ENCODE measurements at regions not wholly inside any gene's neighbourhood (a gene's known extent, or its start where the extent isn't known, plus 50 kb on each side); places are given as distances from the start of the nearest gene placed in this dataset.

DNA sequence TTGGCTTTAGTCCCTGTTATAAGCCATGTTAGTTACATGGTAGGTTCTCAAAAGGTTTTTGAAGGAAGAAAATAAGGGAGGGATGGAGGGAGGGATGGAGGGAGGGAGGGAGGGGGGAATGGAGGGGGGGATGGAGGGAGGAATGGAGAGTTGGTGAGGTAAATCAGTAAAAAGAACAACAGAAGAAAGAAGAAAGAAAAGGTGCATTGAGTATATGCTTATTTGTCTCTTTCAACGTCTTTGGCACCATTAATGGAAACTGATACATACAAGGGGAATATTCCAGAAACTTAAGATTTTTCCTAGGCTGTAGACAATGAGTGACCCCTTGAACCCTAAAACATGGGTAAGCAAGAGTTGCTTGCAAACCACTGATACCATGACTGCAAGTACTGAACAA, 1056.3 kb downstream of the CDH11 start:
- Histone ChIP-seq H3K4me3 (ENCODE audit: low read depth, low read length) (no peak overlapping the region), H3K27me3 (ENCODE audit: control insufficient read depth, insufficient read depth, low read length) (no peaks in the 10 kb centered on the region), H3K36me3 (ENCODE audit: control insufficient read depth, insufficient read depth, low read length) (no peaks in the 10 kb centered on the region)
- DNase-seq (ENCODE audit: low read depth) (no peak), FAIRE-seq (no peak)
- no peak for TF ChIP-seq CTCF (IDR thresholded peaks at IDR 0.05; ENCODE audit: insufficient read depth, low read length, severe bottlenecking)

DNA sequence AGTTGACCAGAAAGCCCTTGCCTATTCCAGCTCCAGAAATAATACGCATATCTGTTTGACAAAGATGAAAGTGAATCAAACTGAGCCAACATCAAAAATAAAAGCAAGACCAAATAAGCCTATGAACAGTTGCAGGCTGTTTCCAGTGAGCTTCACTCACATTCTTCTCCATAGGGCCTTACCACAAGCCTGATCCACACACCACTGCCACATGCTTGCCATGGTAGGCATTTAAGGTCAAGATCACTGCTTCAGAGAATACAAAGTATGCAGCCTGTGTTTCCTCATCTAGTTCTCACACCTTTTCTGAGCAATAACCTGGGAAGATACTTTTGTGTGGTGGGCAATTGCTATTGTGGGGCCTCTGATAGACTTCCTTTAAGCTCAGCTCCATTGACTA, 1060.2 kb downstream of the CDH11 start:
- Histone ChIP-seq H3K36me3 (ENCODE audit: control insufficient read depth, insufficient read depth, low read length) (no peaks in the 10 kb centered on the region), H3K27me3 (ENCODE audit: control insufficient read depth, insufficient read depth, low read length) (no peaks in the 10 kb centered on the region), H3K4me3 (ENCODE audit: low read depth, low read length) (no peak overlapping the region)
- DNase-seq (ENCODE audit: low read depth) (no peak), FAIRE-seq (no peak)
- no peak for TF ChIP-seq CTCF (IDR thresholded peaks at IDR 0.05; ENCODE audit: insufficient read depth, low read length, severe bottlenecking)

DNA sequence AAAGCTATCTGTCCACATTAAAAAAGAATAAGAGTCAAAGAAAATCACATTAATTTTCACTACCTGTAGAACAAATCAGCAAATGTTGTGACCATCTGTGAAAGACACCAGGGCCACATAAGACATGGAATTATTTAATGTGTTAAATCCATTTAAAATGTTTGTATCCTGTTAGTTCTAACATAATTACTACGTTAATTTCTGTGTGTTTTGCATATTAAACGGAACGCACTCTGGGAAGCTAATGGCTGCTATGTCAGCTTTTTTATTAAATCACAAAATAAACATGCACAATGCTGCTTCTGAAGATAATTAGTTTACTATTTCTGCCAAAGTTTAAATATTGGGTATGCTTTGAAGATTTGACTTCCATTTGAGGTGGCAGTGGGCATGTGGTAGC, 1061.2 kb downstream of the CDH11 start:
- no peak for TF ChIP-seq CTCF (IDR thresholded peaks at IDR 0.05; ENCODE audit: insufficient read depth, low read length, severe bottlenecking)
- Histone ChIP-seq H3K36me3 (ENCODE audit: control insufficient read depth, insufficient read depth, low read length) (no peaks in the 10 kb centered on the region), H3K27me3 (ENCODE audit: control insufficient read depth, insufficient read depth, low read length) (no peaks in the 10 kb centered on the region), H3K4me3 (ENCODE audit: low read depth, low read length) (no peak overlapping the region)
- DNase-seq (ENCODE audit: low read depth) (no peak), FAIRE-seq (no peak)

DNA sequence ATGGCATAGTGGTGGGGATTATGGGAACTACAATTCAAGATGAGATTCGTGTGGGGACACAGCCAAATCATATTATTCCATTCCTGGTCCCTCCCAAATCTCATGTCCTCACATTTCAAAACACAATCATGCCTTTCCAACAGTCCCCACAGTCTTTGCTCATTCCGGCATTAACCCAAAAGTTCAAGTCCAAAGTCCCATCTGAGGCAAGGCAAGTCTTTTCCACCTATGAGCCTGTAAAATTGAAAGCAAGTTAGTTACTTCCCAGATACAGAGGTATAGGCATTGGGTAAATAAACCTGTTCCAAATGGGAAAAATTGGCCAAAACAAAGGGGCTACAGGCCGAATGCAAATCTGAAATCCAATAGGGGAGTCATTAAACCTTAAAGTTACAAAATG, 1063.2 kb downstream of the CDH11 start:
- Histone ChIP-seq H3K36me3 (ENCODE audit: control insufficient read depth, insufficient read depth, low read length) (no peaks in the 10 kb centered on the region), H3K27me3 (ENCODE audit: control insufficient read depth, insufficient read depth, low read length) (no peaks in the 10 kb centered on the region), H3K4me3 (ENCODE audit: low read depth, low read length) (no peak overlapping the region)
- DNase-seq (ENCODE audit: low read depth), result no peak
- no peak for TF ChIP-seq CTCF (IDR thresholded peaks at IDR 0.05; ENCODE audit: insufficient read depth, low read length, severe bottlenecking)
- no peak for FAIRE-seq

DNA sequence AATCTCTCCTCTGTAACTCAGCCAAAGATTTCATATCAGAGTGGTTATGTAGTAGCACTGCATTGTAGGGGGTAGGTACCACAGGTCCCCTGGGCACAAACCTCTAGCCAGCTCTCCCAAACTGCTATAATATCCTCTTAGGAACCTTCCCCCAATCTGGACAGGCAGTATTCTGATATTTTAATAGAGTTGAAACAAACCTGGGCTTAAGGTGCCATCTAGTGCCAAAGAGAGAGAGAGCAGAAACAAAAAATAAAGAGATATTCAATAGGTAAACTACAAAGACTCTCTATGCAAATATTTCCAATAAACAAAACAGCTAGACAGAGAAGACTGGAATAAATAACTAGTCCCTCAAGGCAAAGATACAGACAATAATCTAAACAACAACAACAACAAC, 1070.0 kb downstream of the CDH11 start:
- Histone ChIP-seq H3K36me3 (ENCODE audit: control insufficient read depth, insufficient read depth, low read length) (no peaks in the 10 kb centered on the region), H3K4me3 (ENCODE audit: low read depth, low read length) (no peak overlapping the region), H3K27me3 (ENCODE audit: control insufficient read depth, insufficient read depth, low read length) (no peaks in the 10 kb centered on the region)
- FAIRE-seq, result no peak
- DNase-seq (ENCODE audit: low read depth), result peak; percentile 22
- TF ChIP-seq CTCF (IDR thresholded peaks at IDR 0.05; ENCODE audit: insufficient read depth, low read length, severe bottlenecking), result peak; percentile 27

DNA sequence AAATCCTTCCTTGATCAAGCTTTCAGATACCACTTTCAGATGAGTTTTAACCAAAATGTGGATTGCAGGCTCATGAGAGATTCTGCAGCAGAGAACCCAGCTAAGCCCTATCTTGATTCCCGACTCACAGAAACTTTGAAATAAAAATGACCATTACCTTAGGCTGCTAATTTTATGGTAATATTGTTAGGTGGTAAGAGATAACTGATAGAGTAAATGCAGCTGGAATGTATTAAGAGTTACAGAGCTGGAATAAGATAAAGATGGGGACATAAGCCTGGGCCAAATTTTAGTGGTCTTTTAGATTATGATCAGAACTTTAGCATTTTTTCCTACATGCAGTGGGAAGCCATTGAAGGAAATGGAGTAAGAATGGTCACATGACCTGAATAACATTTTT, 1074.0 kb downstream of the CDH11 start:
- Histone ChIP-seq H3K27me3 (ENCODE audit: control insufficient read depth, insufficient read depth, low read length) (no peaks in the 10 kb centered on the region), H3K36me3 (ENCODE audit: control insufficient read depth, insufficient read depth, low read length) (no peaks in the 10 kb centered on the region), H3K4me3 (ENCODE audit: low read depth, low read length) (no peak overlapping the region)
- TF ChIP-seq CTCF (IDR thresholded peaks at IDR 0.05; ENCODE audit: insufficient read depth, low read length, severe bottlenecking), result no peak
- no peak for DNase-seq (ENCODE audit: low read depth)
- no peak for FAIRE-seq

Data from bronchial epithelial cell (primary cell).